RWPE2 (cell line): ENCODE measurements at regions not wholly inside any gene's neighbourhood (a gene's known extent, or its start where the extent isn't known, plus 50 kb on each side); places are given as distances from the start of the nearest gene placed in this dataset.

Source experiments
- ATAC-seq: fragments of 200-7000 bp; cut with Tn5 transposase; 3 replicates; pipeline ENCODE4 v1.9.1; 2021; ENCODE audit warnings: low read depth
- DNase-seq: peaks from one replicate; pipeline ENCODE4 v3.0.0-alpha.2; 2020; ENCODE audit warnings: low spot score
- H3K27ac ChIP-seq: fragments of 450-650 bp; 2 replicates; pipeline ENCODE4 v1.5.1; 2017; ENCODE audit warnings: mild to moderate bottlenecking; ENCODE audit not compliant: poor library complexity, severe bottlenecking
- H3K27me3 ChIP-seq: fragments of 250-450 bp; sonication (Bioruptor Pico); 2 replicates; pipeline ENCODE4 v1.5.1; 2021; ENCODE audit warnings: mild to moderate bottlenecking, moderate library complexity; ENCODE audit not compliant: insufficient read depth, poor library complexity, severe bottlenecking
- H3K36me3 ChIP-seq: fragments of 250-450 bp; sonication (Bioruptor Pico); 2 replicates; pipeline ENCODE4 v1.5.1; 2020; ENCODE audit warnings: low read depth, mild to moderate bottlenecking, moderate library complexity
- H3K4me1 ChIP-seq: fragments of 250-450 bp; sonication (Bioruptor Pico); 2 replicates; pipeline ENCODE4 v1.5.1; 2021; ENCODE audit warnings: mild to moderate bottlenecking, moderate library complexity; ENCODE audit not compliant: insufficient read depth, poor library complexity, severe bottlenecking
- H3K4me3 ChIP-seq: fragments of 250-450 bp; sonication (Bioruptor Pico); 2 replicates; pipeline ENCODE4 v1.5.1; 2021; ENCODE audit warnings: mild to moderate bottlenecking, moderate library complexity; ENCODE audit not compliant: severe bottlenecking
- H3K9me3 ChIP-seq: fragments of 250-450 bp; sonication (Bioruptor Pico); 2 replicates; pipeline ENCODE4 v1.5.1; 2021; ENCODE audit warnings: mild to moderate bottlenecking, moderate library complexity; ENCODE audit not compliant: severe bottlenecking
- CTCF ChIP-seq: fragments of 450-650 bp; IDR thresholded peaks from one replicate; pipeline ENCODE4 v1.5.1; 2017; ENCODE audit warnings: mild to moderate bottlenecking, moderate library complexity; ENCODE audit not compliant: poor library complexity, severe bottlenecking

- no peaks in the 10 kb centered on the region for H3K4me1 ChIP-seq
- H3K36me3 ChIP-seq = no peaks in the 10 kb centered on the region
- H3K4me3 ChIP-seq = no peak overlapping the region
- TF ChIP-seq CTCF = no peak
- H3K9me3 ChIP-seq = no peaks in the 10 kb centered on the region
- peaks cover 26% of the 10 kb centered on the region for H3K27me3 ChIP-seq
- H3K27ac ChIP-seq = no peak overlapping the region
- ATAC-seq (peak; percentile 29; the same call in 1 of the 3 replicates), DNase-seq (no peak)
Measured at GRCh38 chr15:91801836-91802534, 51.5 kb upstream of the SLCO3A1 start.

- no peak overlapping the region for H3K27ac ChIP-seq
- peaks cover 24% of the 10 kb centered on the region for H3K27me3 ChIP-seq
- DNase-seq (no peak), ATAC-seq (no peak)
- H3K4me3 ChIP-seq = no peak overlapping the region
- TF ChIP-seq CTCF = no peak
- no peaks in the 10 kb centered on the region for H3K9me3 ChIP-seq
- no peaks in the 10 kb centered on the region for H3K36me3 ChIP-seq
- H3K4me1 ChIP-seq = no peaks in the 10 kb centered on the region
Measured at GRCh38 chr15:91803260-91803659, 50.2 kb upstream of the SLCO3A1 start.
